ENCODE measurements at regions not wholly inside any gene's neighbourhood (a gene's known extent, or its start where the extent isn't known, plus 50 kb on each side); places are given as distances from the start of the nearest gene placed in this dataset.
"Not testable (repeated sequence)": the region's sequence is repeated elsewhere in the genome, so short reads cannot be mapped to it uniquely, and the experiment has no call there.

DNA sequence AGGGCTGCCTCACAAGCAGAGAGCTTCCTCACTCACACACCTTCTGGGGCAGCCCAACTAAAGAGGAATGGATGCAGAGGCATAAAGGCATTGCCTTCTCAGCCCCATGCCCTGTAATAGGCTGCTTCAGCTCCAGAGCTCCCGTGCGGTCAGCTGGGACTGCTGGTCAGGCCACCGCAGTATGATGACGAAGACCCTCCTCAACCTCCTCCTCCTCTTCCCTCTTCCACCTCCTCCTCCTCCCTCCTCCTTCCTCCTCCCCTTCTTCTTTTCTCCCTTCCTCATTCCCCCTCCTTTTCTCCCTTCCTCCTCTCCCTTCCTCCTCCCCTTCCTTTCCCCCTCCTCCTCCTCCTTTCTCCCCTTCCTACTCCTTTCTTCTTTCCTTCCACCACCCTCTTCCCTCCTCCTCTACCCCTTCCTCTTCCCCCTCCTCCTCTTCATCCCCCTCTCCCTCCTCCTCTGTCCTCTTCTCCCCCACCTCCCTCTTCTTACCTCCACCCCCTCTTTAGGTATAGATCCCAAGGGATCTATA, 465.3 kb upstream of the CDH4 start:
- TF ChIP-seq POLR2AphosphoS5 (IDR thresholded peaks at IDR 0.05; ENCODE audit: low read depth, low read length), result no peak

GRCh38 chr20:60787276-60787675, 464.8 kb upstream of the CDH4 start:
- no peak for FAIRE-seq
- TF ChIP-seq SPI1 (IDR thresholded peaks at IDR 0.05; ENCODE audit: low read depth, low read length) (no peak), TAF1 (IDR thresholded peaks at IDR 0.05; ENCODE audit: low read depth, low read length) (no peak), POLR2A (IDR thresholded peaks at IDR 0.05; ENCODE audit: low read depth, low read length) (no peak), POU2F2 (IDR thresholded peaks at IDR 0.05; ENCODE audit: low read depth, low read length) (no peak), POLR2AphosphoS5 (IDR thresholded peaks at IDR 0.05; ENCODE audit: low read depth, low read length) (no peak), PAX5 (IDR thresholded peaks at IDR 0.05; ENCODE audit: insufficient read depth, low read length, severe bottlenecking) (no peak)
- DNase-seq (ENCODE audit: insufficient read length, low spot score), result no peak

More for the DNA sequence above, 465.3 kb upstream of the CDH4 start:
- DNase-seq (ENCODE audit: insufficient read length, low spot score), result no peak
- FAIRE-seq, result no peak

- DNase-seq (ENCODE audit: insufficient read length, low spot score) (no peak), FAIRE-seq (no peak)
- TF ChIP-seq POLR2AphosphoS5 (IDR thresholded peaks at IDR 0.05; ENCODE audit: low read depth, low read length) (no peak), PAX5 (IDR thresholded peaks at IDR 0.05; ENCODE audit: insufficient read depth, low read length, severe bottlenecking) (no peak), POU2F2 (IDR thresholded peaks at IDR 0.05; ENCODE audit: low read depth, low read length) (no peak), SPI1 (IDR thresholded peaks at IDR 0.05; ENCODE audit: low read depth, low read length) (no peak), TAF1 (IDR thresholded peaks at IDR 0.05; ENCODE audit: low read depth, low read length) (no peak), POLR2A (IDR thresholded peaks at IDR 0.05; ENCODE audit: low read depth, low read length) (no peak)
Measured at GRCh38 chr20:60788070-60788469, 464.0 kb upstream of the CDH4 start.

GRCh38 chr20:60789399-60789798, 462.7 kb upstream of the CDH4 start:
- DNase-seq (ENCODE audit: insufficient read length, low spot score) (no peak), FAIRE-seq (no peak)
- no peak for TF ChIP-seq POLR2A (IDR thresholded peaks at IDR 0.05; ENCODE audit: low read depth, low read length)
- TF ChIP-seq POU2F2 (IDR thresholded peaks at IDR 0.05; ENCODE audit: low read depth, low read length), result no peak
- TF ChIP-seq POLR2AphosphoS5 (IDR thresholded peaks at IDR 0.05; ENCODE audit: low read depth, low read length), result no peak
- no peak for TF ChIP-seq PAX5 (IDR thresholded peaks at IDR 0.05; ENCODE audit: insufficient read depth, low read length, severe bottlenecking)
- no peak for TF ChIP-seq TAF1 (IDR thresholded peaks at IDR 0.05; ENCODE audit: low read depth, low read length)
- no peak for TF ChIP-seq SPI1 (IDR thresholded peaks at IDR 0.05; ENCODE audit: low read depth, low read length)

DNA sequence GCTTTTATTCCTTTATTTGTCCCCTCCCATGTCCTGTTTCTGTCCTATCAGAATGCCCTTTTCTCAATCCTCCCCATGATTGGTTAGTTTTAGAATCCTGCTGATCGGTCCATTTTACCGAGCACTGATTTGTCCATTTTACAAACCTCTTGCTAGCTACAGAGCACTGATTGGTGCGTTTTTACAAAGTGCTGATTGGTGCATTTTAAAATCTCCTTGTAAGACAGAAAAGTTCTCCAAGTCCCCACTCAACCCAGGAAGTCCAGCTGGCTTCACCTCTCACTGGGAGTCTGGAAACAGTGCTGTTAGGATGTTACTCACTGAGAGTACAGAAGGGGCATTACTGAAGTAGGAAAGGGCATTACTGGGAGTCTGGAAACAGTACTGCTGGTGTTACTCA, 461.7 kb upstream of the CDH4 start:
- DNase-seq (ENCODE audit: insufficient read length, low spot score); FAIRE-seq: not testable (repeated sequence)

- TF ChIP-seq SPI1 (IDR thresholded peaks at IDR 0.05; ENCODE audit: low read depth, low read length) (no peak), POU2F2 (IDR thresholded peaks at IDR 0.05; ENCODE audit: low read depth, low read length) (no peak), POLR2A (IDR thresholded peaks at IDR 0.05; ENCODE audit: low read depth, low read length) (no peak), TAF1 (IDR thresholded peaks at IDR 0.05; ENCODE audit: low read depth, low read length) (no peak), PAX5 (IDR thresholded peaks at IDR 0.05; ENCODE audit: insufficient read depth, low read length, severe bottlenecking) (no peak), POLR2AphosphoS5 (IDR thresholded peaks at IDR 0.05; ENCODE audit: low read depth, low read length) (no peak)
- no peak for DNase-seq (ENCODE audit: insufficient read length, low spot score)
- no peak for FAIRE-seq
Measured at GRCh38 chr20:60791823-60792222, 460.2 kb upstream of the CDH4 start.

GRCh38 chr20:60792941-60793340, 459.1 kb upstream of the CDH4 start:
- FAIRE-seq (no peak), DNase-seq (ENCODE audit: insufficient read length, low spot score) (no peak)
- TF ChIP-seq POLR2AphosphoS5 (IDR thresholded peaks at IDR 0.05; ENCODE audit: low read depth, low read length) (no peak), PAX5 (IDR thresholded peaks at IDR 0.05; ENCODE audit: insufficient read depth, low read length, severe bottlenecking) (no peak), SPI1 (IDR thresholded peaks at IDR 0.05; ENCODE audit: low read depth, low read length) (no peak), POLR2A (IDR thresholded peaks at IDR 0.05; ENCODE audit: low read depth, low read length) (no peak)

- TF ChIP-seq TAF1 (IDR thresholded peaks at IDR 0.05; ENCODE audit: low read depth, low read length), result no peak
- no peak for TF ChIP-seq POLR2A (IDR thresholded peaks at IDR 0.05; ENCODE audit: low read depth, low read length)
- TF ChIP-seq SPI1 (IDR thresholded peaks at IDR 0.05; ENCODE audit: low read depth, low read length), result no peak
- TF ChIP-seq POLR2AphosphoS5 (IDR thresholded peaks at IDR 0.05; ENCODE audit: low read depth, low read length), result no peak
- TF ChIP-seq POU2F2 (IDR thresholded peaks at IDR 0.05; ENCODE audit: low read depth, low read length), result no peak
- no peak for TF ChIP-seq PAX5 (IDR thresholded peaks at IDR 0.05; ENCODE audit: insufficient read depth, low read length, severe bottlenecking)
- no peak for DNase-seq (ENCODE audit: insufficient read length, low spot score)
- no peak for FAIRE-seq
Measured at GRCh38 chr20:60794674-60795073, 457.4 kb upstream of the CDH4 start.

DNA sequence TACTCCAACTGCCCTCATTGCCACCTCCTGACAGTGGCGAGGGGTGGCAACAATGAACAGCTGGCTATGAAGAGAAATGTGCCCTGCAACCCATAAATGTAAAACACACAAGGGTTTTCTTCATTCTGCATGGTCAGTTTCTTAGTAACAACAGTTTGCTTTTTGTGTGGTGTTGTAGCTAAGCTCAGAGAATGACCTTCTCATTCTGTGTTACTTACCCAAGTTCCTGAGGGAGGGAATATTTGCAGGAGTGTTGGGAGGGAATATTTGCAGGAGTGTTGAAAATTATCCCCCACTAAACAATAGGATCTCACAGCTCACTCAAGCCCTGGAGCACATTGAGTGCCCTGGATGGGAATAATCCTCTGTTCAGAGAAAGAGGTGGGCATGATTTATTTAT, 456.4 kb upstream of the CDH4 start:
- FAIRE-seq, result no peak
- DNase-seq (ENCODE audit: insufficient read length, low spot score), result no peak
- no peak for TF ChIP-seq POU2F2 (IDR thresholded peaks at IDR 0.05; ENCODE audit: low read depth, low read length)
- TF ChIP-seq TAF1 (IDR thresholded peaks at IDR 0.05; ENCODE audit: low read depth, low read length), result no peak
- TF ChIP-seq POLR2AphosphoS5 (IDR thresholded peaks at IDR 0.05; ENCODE audit: low read depth, low read length), result no peak
- no peak for TF ChIP-seq POLR2A (IDR thresholded peaks at IDR 0.05; ENCODE audit: low read depth, low read length)
- no peak for TF ChIP-seq SPI1 (IDR thresholded peaks at IDR 0.05; ENCODE audit: low read depth, low read length)
- no peak for TF ChIP-seq PAX5 (IDR thresholded peaks at IDR 0.05; ENCODE audit: insufficient read depth, low read length, severe bottlenecking)

GRCh38 chr20:60800185-60800584, 451.9 kb upstream of the CDH4 start:
- no peak for FAIRE-seq
- TF ChIP-seq SPI1 (IDR thresholded peaks at IDR 0.05; ENCODE audit: low read depth, low read length) (no peak), POLR2AphosphoS5 (IDR thresholded peaks at IDR 0.05; ENCODE audit: low read depth, low read length) (no peak), POU2F2 (IDR thresholded peaks at IDR 0.05; ENCODE audit: low read depth, low read length) (no peak), TAF1 (IDR thresholded peaks at IDR 0.05; ENCODE audit: low read depth, low read length) (no peak), PAX5 (IDR thresholded peaks at IDR 0.05; ENCODE audit: insufficient read depth, low read length, severe bottlenecking) (no peak), POLR2A (IDR thresholded peaks at IDR 0.05; ENCODE audit: low read depth, low read length) (no peak)
- no peak for DNase-seq (ENCODE audit: insufficient read length, low spot score)

All from GM12891 (cell line).